HL-60 (cell line): ENCODE measurements at regions not wholly inside any gene's neighbourhood (a gene's known extent, or its start where the extent isn't known, plus 50 kb on each side); places are given as distances from the start of the nearest gene placed in this dataset.

ENCODE experiments used
- GABPA ChIP-seq: IDR thresholded peaks from 2 replicates; pipeline ENCODE4 v1.6.1; 2012; ENCODE audit warnings: low read depth
- POLR2AphosphoS5 ChIP-seq: IDR thresholded peaks from 2 replicates; pipeline ENCODE4 v1.6.1; 2012; ENCODE audit warnings: low read depth
- TF ChIP-seq, protein P1 (sequence below): IDR thresholded peaks from one replicate; pipeline ENCODE4 v1.5.1; 2011; ENCODE audit warnings: low read length, control low read depth, inconsistent platforms; ENCODE audit not compliant: insufficient read depth
- TF ChIP-seq, protein P2 (sequence below): IDR thresholded peaks from 2 replicates; pipeline ENCODE4 v1.6.1; 2012; ENCODE audit warnings: low read depth; ENCODE audit not compliant: insufficient replicate concordance

DNA sequence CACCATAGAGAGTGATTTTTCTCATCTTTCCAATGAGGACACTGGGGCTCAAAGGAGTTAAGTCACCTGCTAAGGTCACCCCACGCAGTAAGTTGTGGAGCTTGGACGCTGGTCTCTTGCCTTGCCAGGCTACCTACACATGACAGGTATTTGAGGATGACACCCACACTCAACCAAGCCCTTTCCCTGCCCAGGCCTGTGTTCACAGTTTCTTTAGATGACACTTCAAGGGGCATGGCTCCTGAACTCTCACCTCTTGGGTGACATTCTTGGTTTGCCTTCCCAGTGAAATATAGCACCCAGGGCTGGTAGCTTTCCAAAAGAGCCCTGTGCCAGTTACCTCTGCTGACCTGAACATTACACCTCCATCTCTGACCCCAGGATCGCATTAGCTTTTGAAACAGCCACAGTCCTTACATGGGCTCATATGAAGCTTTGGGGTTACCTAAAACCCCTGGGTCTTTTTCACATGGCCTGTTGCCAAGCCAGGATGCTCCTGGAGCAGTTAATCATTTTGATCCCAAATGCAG lies 148.0 kb downstream of the RPLP1 start:
- TF ChIP-seq, protein P1, sequence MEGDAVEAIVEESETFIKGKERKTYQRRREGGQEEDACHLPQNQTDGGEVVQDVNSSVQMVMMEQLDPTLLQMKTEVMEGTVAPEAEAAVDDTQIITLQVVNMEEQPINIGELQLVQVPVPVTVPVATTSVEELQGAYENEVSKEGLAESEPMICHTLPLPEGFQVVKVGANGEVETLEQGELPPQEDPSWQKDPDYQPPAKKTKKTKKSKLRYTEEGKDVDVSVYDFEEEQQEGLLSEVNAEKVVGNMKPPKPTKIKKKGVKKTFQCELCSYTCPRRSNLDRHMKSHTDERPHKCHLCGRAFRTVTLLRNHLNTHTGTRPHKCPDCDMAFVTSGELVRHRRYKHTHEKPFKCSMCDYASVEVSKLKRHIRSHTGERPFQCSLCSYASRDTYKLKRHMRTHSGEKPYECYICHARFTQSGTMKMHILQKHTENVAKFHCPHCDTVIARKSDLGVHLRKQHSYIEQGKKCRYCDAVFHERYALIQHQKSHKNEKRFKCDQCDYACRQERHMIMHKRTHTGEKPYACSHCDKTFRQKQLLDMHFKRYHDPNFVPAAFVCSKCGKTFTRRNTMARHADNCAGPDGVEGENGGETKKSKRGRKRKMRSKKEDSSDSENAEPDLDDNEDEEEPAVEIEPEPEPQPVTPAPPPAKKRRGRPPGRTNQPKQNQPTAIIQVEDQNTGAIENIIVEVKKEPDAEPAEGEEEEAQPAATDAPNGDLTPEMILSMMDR, result no peak
- TF ChIP-seq, protein P2, sequence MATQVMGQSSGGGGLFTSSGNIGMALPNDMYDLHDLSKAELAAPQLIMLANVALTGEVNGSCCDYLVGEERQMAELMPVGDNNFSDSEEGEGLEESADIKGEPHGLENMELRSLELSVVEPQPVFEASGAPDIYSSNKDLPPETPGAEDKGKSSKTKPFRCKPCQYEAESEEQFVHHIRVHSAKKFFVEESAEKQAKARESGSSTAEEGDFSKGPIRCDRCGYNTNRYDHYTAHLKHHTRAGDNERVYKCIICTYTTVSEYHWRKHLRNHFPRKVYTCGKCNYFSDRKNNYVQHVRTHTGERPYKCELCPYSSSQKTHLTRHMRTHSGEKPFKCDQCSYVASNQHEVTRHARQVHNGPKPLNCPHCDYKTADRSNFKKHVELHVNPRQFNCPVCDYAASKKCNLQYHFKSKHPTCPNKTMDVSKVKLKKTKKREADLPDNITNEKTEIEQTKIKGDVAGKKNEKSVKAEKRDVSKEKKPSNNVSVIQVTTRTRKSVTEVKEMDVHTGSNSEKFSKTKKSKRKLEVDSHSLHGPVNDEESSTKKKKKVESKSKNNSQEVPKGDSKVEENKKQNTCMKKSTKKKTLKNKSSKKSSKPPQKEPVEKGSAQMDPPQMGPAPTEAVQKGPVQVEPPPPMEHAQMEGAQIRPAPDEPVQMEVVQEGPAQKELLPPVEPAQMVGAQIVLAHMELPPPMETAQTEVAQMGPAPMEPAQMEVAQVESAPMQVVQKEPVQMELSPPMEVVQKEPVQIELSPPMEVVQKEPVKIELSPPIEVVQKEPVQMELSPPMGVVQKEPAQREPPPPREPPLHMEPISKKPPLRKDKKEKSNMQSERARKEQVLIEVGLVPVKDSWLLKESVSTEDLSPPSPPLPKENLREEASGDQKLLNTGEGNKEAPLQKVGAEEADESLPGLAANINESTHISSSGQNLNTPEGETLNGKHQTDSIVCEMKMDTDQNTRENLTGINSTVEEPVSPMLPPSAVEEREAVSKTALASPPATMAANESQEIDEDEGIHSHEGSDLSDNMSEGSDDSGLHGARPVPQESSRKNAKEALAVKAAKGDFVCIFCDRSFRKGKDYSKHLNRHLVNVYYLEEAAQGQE, result no peak
- no peak for TF ChIP-seq GABPA
- TF ChIP-seq POLR2AphosphoS5, result no peak
